ENCODE measurements at regions not wholly inside any gene's neighbourhood (a gene's known extent, or its start where the extent isn't known, plus 50 kb on each side); places are given as distances from the start of the nearest gene placed in this dataset.

GRCh38 chr4:19010761-19011160, 989.2 kb upstream of the LCORL start:
- no peak for TF ChIP-seq PKNOX1 (IDR thresholded peaks at IDR 0.05)
- TF ChIP-seq YY1 (IDR thresholded peaks at IDR 0.05; ENCODE audit: low read depth, low read length): no peak
- no peak for TF ChIP-seq CTCF (IDR thresholded peaks at IDR 0.05 in 2 of 3, conservative IDR thresholded peaks at IDR 0.05 in 1 of 3; ENCODE audit: control insufficient read depth in 2 of 3, extremely low read depth in 1 of 3, insufficient read depth in 1 of 3, low read depth in 3 of 3, low read length in 3 of 3)

All from GM12878 (cell line).